ENCODE measurements at regions not wholly inside any gene's neighbourhood (a gene's known extent, or its start where the extent isn't known, plus 50 kb on each side); places are given as distances from the start of the nearest gene placed in this dataset.

- TF ChIP-seq JUND (IDR thresholded peaks at IDR 0.05; ENCODE audit: low read depth) = no peak
- in situ Hi-C loops (cut with HindIII; ENCODE audit: low pct_unique_long_range_greater_than_20kb, low sequenced_read_pairs) = no loop called here
Observed at GRCh38 chr1:30345491-30346130, 377.8 kb downstream of the MATN1 start.

GRCh38 chr1:30343562-30343961 is 379.8 kb downstream of the MATN1 start:
- DNase-seq (ENCODE audit: low read depth in 1 of 2, low spot score in 1 of 2) = no peak
- in situ Hi-C loops (cut with HindIII; ENCODE audit: low pct_unique_long_range_greater_than_20kb, low sequenced_read_pairs) = no loop called here
- no peak for TF ChIP-seq JUND (IDR thresholded peaks at IDR 0.05; ENCODE audit: low read depth)

More at GRCh38 chr1:30345491-30346130, 377.8 kb downstream of the MATN1 start:
- DNase-seq (ENCODE audit: low read depth in 1 of 2, low spot score in 1 of 2) = no peak

- no peak for TF ChIP-seq JUND (IDR thresholded peaks at IDR 0.05; ENCODE audit: low read depth)
- in situ Hi-C loops (cut with HindIII; ENCODE audit: low pct_unique_long_range_greater_than_20kb, low sequenced_read_pairs) = no loop called here
- DNase-seq (ENCODE audit: low read depth in 1 of 2, low spot score in 1 of 2) = no peak
Observed at GRCh38 chr1:30342535-30343141, 380.7 kb downstream of the MATN1 start.

GRCh38 chr1:30340934-30341333 is 382.5 kb downstream of the MATN1 start:
- no peak for TF ChIP-seq JUND (IDR thresholded peaks at IDR 0.05; ENCODE audit: low read depth)
- in situ Hi-C loops (cut with HindIII; ENCODE audit: low pct_unique_long_range_greater_than_20kb, low sequenced_read_pairs) = no loop called here
- no peak for DNase-seq (ENCODE audit: low read depth in 1 of 2, low spot score in 1 of 2)

- DNase-seq (ENCODE audit: low read depth in 1 of 2, low spot score in 1 of 2) = no peak
- in situ Hi-C loops (cut with HindIII; ENCODE audit: low pct_unique_long_range_greater_than_20kb, low sequenced_read_pairs) = no loop called here
- no peak for TF ChIP-seq JUND (IDR thresholded peaks at IDR 0.05; ENCODE audit: low read depth)
Observed at GRCh38 chr1:30339866-30340265, 383.5 kb downstream of the MATN1 start.

GRCh38 chr1:30338765-30339164 is 384.6 kb downstream of the MATN1 start:
- in situ Hi-C loops (cut with HindIII; ENCODE audit: low pct_unique_long_range_greater_than_20kb, low sequenced_read_pairs) = no loop called here
- DNase-seq (ENCODE audit: low read depth in 1 of 2, low spot score in 1 of 2) = no peak
- TF ChIP-seq JUND (IDR thresholded peaks at IDR 0.05; ENCODE audit: low read depth) = no peak

GRCh38 chr1:30337324-30337620 is 386.1 kb downstream of the MATN1 start:
- no peak for DNase-seq (ENCODE audit: low read depth in 1 of 2, low spot score in 1 of 2)
- in situ Hi-C loops (cut with HindIII; ENCODE audit: low pct_unique_long_range_greater_than_20kb, low sequenced_read_pairs) = no loop called here
- no peak for TF ChIP-seq JUND (IDR thresholded peaks at IDR 0.05; ENCODE audit: low read depth)

GRCh38 chr1:30336550-30337323 is 386.6 kb downstream of the MATN1 start:
- DNase-seq (ENCODE audit: low read depth in 1 of 2, low spot score in 1 of 2) = no peak
- TF ChIP-seq JUND (IDR thresholded peaks at IDR 0.05; ENCODE audit: low read depth) = no peak
- in situ Hi-C loops (cut with HindIII; ENCODE audit: low pct_unique_long_range_greater_than_20kb, low sequenced_read_pairs) = no loop called here

GRCh38 chr1:30335997-30336390 is 387.4 kb downstream of the MATN1 start:
- no peak for TF ChIP-seq JUND (IDR thresholded peaks at IDR 0.05; ENCODE audit: low read depth)
- in situ Hi-C loops (cut with HindIII; ENCODE audit: low pct_unique_long_range_greater_than_20kb, low sequenced_read_pairs) = no loop called here
- DNase-seq (ENCODE audit: low read depth in 1 of 2, low spot score in 1 of 2) = no peak

GRCh38 chr1:30335389-30335996 is 387.9 kb downstream of the MATN1 start:
- in situ Hi-C loops (cut with HindIII; ENCODE audit: low pct_unique_long_range_greater_than_20kb, low sequenced_read_pairs) = no loop called here
- TF ChIP-seq JUND (IDR thresholded peaks at IDR 0.05; ENCODE audit: low read depth) = no peak
- no peak for DNase-seq (ENCODE audit: low read depth in 1 of 2, low spot score in 1 of 2)

- in situ Hi-C loops (cut with HindIII; ENCODE audit: low pct_unique_long_range_greater_than_20kb, low sequenced_read_pairs) = no loop called here
- no peak for TF ChIP-seq JUND (IDR thresholded peaks at IDR 0.05; ENCODE audit: low read depth)
- no peak for DNase-seq (ENCODE audit: low read depth in 1 of 2, low spot score in 1 of 2)
Observed at GRCh38 chr1:30334767-30335166, 388.6 kb downstream of the MATN1 start.

- no peak for DNase-seq (ENCODE audit: low read depth in 1 of 2, low spot score in 1 of 2)
- in situ Hi-C loops (cut with HindIII; ENCODE audit: low pct_unique_long_range_greater_than_20kb, low sequenced_read_pairs) = no loop called here
- TF ChIP-seq JUND (IDR thresholded peaks at IDR 0.05; ENCODE audit: low read depth) = no peak
Observed at GRCh38 chr1:30332116-30333094, 391.0 kb downstream of the MATN1 start.

All from T47D (cell line).